ENCODE measurements at regions not wholly inside any gene's neighbourhood (a gene's known extent, or its start where the extent isn't known, plus 50 kb on each side); places are given as distances from the start of the nearest gene placed in this dataset.

- no peak overlapping the region for H3K4me3 ChIP-seq (ENCODE audit: low read depth, low read length)
- TF ChIP-seq, protein P1, sequence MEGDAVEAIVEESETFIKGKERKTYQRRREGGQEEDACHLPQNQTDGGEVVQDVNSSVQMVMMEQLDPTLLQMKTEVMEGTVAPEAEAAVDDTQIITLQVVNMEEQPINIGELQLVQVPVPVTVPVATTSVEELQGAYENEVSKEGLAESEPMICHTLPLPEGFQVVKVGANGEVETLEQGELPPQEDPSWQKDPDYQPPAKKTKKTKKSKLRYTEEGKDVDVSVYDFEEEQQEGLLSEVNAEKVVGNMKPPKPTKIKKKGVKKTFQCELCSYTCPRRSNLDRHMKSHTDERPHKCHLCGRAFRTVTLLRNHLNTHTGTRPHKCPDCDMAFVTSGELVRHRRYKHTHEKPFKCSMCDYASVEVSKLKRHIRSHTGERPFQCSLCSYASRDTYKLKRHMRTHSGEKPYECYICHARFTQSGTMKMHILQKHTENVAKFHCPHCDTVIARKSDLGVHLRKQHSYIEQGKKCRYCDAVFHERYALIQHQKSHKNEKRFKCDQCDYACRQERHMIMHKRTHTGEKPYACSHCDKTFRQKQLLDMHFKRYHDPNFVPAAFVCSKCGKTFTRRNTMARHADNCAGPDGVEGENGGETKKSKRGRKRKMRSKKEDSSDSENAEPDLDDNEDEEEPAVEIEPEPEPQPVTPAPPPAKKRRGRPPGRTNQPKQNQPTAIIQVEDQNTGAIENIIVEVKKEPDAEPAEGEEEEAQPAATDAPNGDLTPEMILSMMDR (IDR thresholded peaks at IDR 0.05; ENCODE audit: low read depth, low read length): no peak
- no peak for TF ChIP-seq MAX (IDR thresholded peaks at IDR 0.05; ENCODE audit: low read depth, low read length)
- no peak for TF ChIP-seq POLR2A (IDR thresholded peaks at IDR 0.05; ENCODE audit: extremely low read depth, insufficient read length)
- TF ChIP-seq MYC (IDR thresholded peaks at IDR 0.05; ENCODE audit: low read depth, low read length): no peak
Measured at GRCh38 chr5:36521219-36521618, 85.2 kb upstream of the SLC1A3 start.

DNA sequence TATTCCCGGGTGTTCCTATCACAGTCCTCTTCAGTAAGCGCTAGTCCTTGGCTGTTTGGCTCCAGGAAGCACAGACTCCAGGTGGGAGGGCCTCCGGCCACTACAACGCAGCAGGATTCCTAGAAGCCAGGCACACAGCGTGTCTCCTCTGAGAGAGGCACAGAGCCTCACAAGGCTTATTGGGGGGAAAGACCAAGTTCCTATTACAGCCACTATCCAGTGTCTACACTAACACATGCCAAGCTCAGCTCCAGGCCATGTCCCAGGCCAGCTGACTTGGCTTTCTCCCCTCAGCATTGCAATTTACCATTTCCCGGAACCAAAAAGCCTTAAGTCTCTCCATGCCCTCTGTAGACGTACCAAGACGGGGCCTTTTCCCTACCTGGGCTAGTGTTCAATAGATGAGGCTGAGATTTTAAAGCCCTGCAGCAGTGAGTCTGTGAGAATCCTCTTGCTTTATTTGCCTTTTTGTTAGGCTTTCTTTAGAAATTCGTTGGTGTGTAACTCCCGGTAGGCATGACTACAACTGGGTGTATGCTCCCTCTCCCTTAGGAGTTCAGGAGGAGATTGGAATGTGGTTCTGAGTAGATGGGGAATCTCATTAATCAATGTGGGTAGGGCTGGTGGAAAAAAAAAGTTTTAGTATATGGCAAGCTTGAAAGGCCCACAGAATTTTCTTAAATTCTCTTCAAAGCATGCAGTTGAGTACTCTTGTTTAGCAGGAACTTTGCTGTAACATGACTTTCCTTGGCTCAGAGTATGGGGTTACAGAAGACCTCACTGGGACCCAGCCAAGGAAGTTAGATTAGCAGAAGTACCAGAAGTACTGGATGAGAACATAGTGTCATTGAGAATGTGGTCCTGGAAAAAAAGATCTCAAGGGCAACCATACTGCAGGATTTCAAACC, 84.3 kb upstream of the SLC1A3 start:
- no peak for DNase-seq (ENCODE audit: low read depth)
- no peak overlapping the region for H3K4me3 ChIP-seq (ENCODE audit: low read depth, low read length)
- TF ChIP-seq MAX (IDR thresholded peaks at IDR 0.05; ENCODE audit: low read depth, low read length) (no peak), MYC (IDR thresholded peaks at IDR 0.05; ENCODE audit: low read depth, low read length) (no peak), POLR2A (IDR thresholded peaks at IDR 0.05; ENCODE audit: extremely low read depth, insufficient read length) (no peak)
- TF ChIP-seq, protein P1 (IDR thresholded peaks at IDR 0.05; ENCODE audit: low read depth, low read length): no peak

More at GRCh38 chr5:36521219-36521618, 85.2 kb upstream of the SLC1A3 start:
- no peak for DNase-seq (ENCODE audit: low read depth)

- DNase-seq (ENCODE audit: low read depth): no peak
- no peak for TF ChIP-seq POLR2A (IDR thresholded peaks at IDR 0.05; ENCODE audit: extremely low read depth, insufficient read length)
- TF ChIP-seq MYC (IDR thresholded peaks at IDR 0.05; ENCODE audit: low read depth, low read length): no peak
- no peak for TF ChIP-seq MAX (IDR thresholded peaks at IDR 0.05; ENCODE audit: low read depth, low read length)
- TF ChIP-seq, protein P1 (IDR thresholded peaks at IDR 0.05; ENCODE audit: low read depth, low read length): no peak
- H3K4me3 ChIP-seq (ENCODE audit: low read depth, low read length): no peak overlapping the region
Measured at GRCh38 chr5:36522746-36523065, 83.7 kb upstream of the SLC1A3 start.

GRCh38 chr5:36523450-36523849, 83.0 kb upstream of the SLC1A3 start:
- TF ChIP-seq, protein P1 (IDR thresholded peaks at IDR 0.05; ENCODE audit: low read depth, low read length): no peak
- TF ChIP-seq POLR2A (IDR thresholded peaks at IDR 0.05; ENCODE audit: extremely low read depth, insufficient read length): no peak
- TF ChIP-seq MAX (IDR thresholded peaks at IDR 0.05; ENCODE audit: low read depth, low read length): no peak
- no peak for TF ChIP-seq MYC (IDR thresholded peaks at IDR 0.05; ENCODE audit: low read depth, low read length)

GRCh38 chr5:36523926-36524325, 82.5 kb upstream of the SLC1A3 start:
- no peak overlapping the region for H3K4me3 ChIP-seq (ENCODE audit: low read depth, low read length)
- no peak for TF ChIP-seq POLR2A (IDR thresholded peaks at IDR 0.05; ENCODE audit: extremely low read depth, insufficient read length)
- TF ChIP-seq, protein P1 (IDR thresholded peaks at IDR 0.05; ENCODE audit: low read depth, low read length): no peak
- no peak for TF ChIP-seq MAX (IDR thresholded peaks at IDR 0.05; ENCODE audit: low read depth, low read length)
- no peak for TF ChIP-seq MYC (IDR thresholded peaks at IDR 0.05; ENCODE audit: low read depth, low read length)

More at GRCh38 chr5:36523450-36523849, 83.0 kb upstream of the SLC1A3 start:
- H3K4me3 ChIP-seq (ENCODE audit: low read depth, low read length): no peak overlapping the region
- no peak for DNase-seq (ENCODE audit: low read depth)

More at GRCh38 chr5:36523926-36524325, 82.5 kb upstream of the SLC1A3 start:
- no peak for DNase-seq (ENCODE audit: low read depth)
